ENCODE measurements at regions not wholly inside any gene's neighbourhood (a gene's known extent, or its start where the extent isn't known, plus 50 kb on each side); places are given as distances from the start of the nearest gene placed in this dataset.

- TF ChIP-seq CTCF (IDR thresholded peaks at IDR 0.05) (no peak), POLR2A (IDR thresholded peaks at IDR 0.05; ENCODE audit: low read depth) (no peak), POLR2AphosphoS5 (IDR thresholded peaks at IDR 0.05) (no peak)
Observed at GRCh38 chr17:14748036-14748710, 447.3 kb downstream of the HS3ST3B1 start.

Data from esophagus muscularis mucosa (tissue), 3 donors.